GM19438 (cell line): ENCODE measurements at regions not wholly inside any gene's neighbourhood (a gene's known extent, or its start where the extent isn't known, plus 50 kb on each side); places are given as distances from the start of the nearest gene placed in this dataset.

Experiments used
- ATAC-seq: cut with Tn5 transposase; IDR thresholded peaks from one replicate; pipeline ENCODE4 v1.9.1; 2021; ENCODE audit warnings: low read depth; ENCODE audit not compliant: unreplicated experiment

DNA sequence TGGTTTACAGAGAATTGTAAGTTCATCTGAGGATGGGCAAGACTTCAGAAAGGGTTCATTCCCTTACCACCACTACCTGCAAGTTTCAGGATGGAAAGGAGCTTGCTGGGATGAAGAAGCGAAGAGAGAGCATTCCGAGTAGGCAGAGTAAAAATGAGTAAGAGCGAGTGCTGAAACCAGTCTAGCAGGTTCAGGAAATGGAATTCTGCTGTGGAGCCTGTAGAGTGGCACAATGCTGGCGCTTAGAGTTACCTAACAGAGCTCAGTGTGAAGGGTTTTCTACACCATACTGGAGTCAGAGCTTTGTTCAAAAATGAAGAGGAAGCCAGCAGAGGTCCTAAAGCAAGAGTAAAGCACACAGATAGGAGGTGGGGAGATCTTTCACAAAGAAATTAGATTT, 179.2 kb upstream of the ZC3H12C start:
- no peak for ATAC-seq

GRCh38 chr11:109914809-109915653, 178.2 kb upstream of the ZC3H12C start:
- no peak for ATAC-seq

GRCh38 chr11:109926941-109927340, 166.3 kb upstream of the ZC3H12C start:
- no peak for ATAC-seq

DNA sequence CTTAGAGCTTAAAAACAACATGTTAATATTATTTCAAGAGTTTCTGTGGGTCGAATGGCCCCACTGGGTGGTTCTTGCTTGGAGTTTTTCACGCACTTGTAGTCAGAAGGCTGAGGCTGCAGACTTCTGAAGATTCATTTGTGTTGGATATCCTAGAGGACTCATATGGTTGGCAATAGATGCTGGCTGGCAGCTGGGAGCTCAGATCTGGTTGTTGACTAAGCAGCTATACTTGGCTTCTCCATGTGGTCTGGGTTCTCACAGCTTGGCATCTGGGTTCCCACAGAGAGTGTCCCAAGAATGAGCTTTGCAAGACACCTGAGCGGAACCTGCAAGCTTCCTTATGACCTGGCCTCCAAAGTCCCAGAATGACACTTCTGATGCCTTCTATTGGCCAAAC, 163.9 kb upstream of the ZC3H12C start:
- no peak for ATAC-seq

DNA sequence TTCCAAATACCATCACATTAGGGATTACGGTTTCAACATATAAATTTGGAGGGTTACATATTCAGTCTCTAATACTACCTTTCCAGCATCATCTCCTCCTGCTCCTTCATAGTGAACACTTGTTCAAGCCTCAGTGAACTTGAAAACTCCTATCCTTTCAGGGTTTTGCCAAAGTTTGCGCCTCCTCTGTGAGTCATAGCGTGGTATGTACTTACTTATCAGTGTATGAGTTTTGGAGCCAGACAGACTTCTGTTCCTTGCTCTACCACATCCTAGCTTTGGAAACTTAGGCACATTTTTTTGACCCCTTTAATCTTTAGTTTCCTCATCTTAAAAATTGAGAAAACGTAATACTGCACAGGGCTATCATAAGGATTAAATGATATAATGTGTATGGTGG, 160.1 kb upstream of the ZC3H12C start:
- ATAC-seq: no peak

DNA sequence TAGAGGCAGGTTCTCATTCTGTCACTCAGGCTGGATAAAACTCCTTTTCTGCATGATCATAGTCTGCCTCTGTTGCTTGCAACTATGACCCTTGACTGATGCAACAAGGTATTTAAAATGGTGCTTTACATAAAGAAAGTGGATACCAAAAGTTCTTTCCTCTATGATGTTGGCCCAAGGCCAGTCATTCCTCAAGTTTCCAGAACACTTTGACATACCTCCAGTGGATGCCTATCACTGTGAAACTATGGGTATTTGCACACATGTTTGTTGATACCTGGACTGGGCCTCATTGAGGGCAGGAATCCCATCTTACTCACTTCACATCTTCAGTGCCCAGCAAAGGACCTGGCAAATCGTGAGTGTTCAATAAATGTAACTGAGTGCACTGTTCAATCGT, 159.0 kb upstream of the ZC3H12C start:
- ATAC-seq: no peak

GRCh38 chr11:109936661-109937180, 156.5 kb upstream of the ZC3H12C start:
- ATAC-seq: no peak

DNA sequence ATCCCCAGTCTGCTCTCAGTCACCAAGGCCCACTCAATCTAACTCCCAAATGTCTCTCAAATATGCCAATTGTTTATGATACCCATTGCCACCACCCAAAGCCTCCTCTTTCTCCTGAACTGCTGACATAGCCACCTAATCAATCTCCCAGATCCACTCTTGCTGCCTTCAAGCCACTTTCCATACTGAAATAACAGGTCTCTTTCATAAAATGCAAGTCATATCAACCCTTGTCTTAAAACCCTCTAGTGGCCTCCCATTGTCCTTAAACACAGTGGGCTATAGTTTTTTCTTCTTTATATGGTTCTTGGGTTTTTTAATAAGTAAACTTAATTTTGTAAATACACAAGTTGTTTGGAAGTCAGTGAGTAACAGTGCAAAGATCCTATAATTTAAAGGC, 155.2 kb upstream of the ZC3H12C start:
- no peak for ATAC-seq

GRCh38 chr11:109939166-109939810, 153.9 kb upstream of the ZC3H12C start:
- ATAC-seq: peak; percentile 54

DNA sequence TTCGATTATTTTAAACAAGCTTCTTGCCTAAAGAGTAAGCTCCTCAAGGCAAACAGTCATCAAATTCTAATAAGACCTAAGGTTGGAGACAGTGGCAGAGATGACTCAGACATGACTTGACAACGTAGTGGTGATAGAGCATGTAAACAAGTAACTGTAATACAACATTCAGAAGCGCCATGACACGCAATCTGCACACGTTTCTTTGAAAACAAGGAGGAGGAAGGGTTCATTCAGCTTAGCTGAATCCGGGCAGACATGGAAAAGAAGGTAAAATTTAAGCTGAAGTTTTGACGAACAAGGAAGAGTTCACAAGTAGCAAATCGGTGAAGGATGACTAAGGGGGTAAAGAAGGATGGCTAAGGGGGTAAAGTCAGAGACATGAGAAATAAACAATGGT, 152.4 kb upstream of the ZC3H12C start:
- no peak for ATAC-seq

DNA sequence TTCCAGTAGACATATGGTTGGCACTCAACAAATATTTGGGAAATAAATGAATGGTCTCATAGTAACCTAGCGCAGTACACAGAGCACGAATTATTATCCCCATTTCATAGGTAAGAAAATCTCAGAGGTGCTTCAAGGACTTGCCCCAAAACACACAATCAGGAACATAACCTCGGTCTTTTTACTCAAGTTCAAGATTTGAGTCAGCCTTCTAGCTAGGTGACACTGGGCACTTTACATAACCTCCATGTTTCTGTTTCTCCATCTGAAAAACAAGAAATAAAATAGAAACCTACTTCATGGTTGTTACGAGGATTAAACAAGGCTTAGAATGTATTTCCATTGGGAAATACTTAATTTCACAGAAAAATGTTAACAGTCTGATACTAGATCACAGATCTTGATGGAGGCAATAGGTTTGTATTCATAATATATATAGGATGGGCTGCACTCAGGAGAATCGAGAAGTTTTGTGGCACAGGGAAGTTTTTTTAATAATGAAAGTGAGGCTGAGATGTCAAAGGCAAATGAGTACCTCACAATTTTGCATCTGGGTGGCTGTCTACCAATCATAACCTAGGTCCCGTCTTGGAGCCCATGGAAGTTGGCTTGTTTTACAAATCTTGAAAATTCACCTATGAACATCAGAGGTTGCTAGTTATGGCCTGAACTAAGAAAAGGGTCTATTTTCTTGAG, 147.4 kb upstream of the ZC3H12C start:
- ATAC-seq: peak; percentile 65

- peak; percentile 94 for ATAC-seq
Observed at GRCh38 chr11:109946322-109946846, 146.8 kb upstream of the ZC3H12C start.

GRCh38 chr11:109954534-109954933, 138.7 kb upstream of the ZC3H12C start:
- no peak for ATAC-seq

DNA sequence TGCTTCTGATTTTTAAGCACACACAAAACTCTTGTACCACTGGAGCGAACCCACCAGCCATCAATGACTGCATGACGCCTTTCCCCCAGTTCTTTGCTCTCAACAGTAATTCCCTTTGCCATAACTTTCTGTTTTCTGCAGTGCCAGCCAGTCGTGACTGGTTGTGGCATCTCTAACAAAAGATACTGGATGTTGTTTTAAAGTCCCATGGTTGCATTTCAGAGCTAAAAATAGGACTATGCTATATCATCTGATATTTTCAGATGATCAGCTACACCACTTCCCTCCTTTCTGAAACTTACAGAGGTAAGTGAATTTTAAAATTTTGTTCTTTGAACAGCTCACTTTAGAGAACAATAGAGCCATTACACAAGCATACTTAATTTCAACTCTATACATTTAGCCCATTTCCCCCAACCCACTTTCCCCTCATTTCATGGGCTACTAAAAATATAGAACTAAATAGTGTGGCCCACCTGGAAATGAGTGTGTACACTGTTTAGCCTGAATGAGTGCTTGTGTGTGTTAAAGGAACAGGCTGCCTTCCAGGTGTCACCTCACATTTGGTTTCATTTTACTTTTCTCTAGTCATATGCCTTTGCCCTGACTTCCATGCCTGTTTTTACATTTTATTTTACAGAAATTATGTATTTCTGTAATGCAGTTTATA, 136.9 kb upstream of the ZC3H12C start:
- ATAC-seq: peak; percentile 78

- peak; percentile 46 for ATAC-seq
Observed at GRCh38 chr11:109957000-109957399, 136.2 kb upstream of the ZC3H12C start.

GRCh38 chr11:109957601-109958000, 135.6 kb upstream of the ZC3H12C start:
- no peak for ATAC-seq

DNA sequence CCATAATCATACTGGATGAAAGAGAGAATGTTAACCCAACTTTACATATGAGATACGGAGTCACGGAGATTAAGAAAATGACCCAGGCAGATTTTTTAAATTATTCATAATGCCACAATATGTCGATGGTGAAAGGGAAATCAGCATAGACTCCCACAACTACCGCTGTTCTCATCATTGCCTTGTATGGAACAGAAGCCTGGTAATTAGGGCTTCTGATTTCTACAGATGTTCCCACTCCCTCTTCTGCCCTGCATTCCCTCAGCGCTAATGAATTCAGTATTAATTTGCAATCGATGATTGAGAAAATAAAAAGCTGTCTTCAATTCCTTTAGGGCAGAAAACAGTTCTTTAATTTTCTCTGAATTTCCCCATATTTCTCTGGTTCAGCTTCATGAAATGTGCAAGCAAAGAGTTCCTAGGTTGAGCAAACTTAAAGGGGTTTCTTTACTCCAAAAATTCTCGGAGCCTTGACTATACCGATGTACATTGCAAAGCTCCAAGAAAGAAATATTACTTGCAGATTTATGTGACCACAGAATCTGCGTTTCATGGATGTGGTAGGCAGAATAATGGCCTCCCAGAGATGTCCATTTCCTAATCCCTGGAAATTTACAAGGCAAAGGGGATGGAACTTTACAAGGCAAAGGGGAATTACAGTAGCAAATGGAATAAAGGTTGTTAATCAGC, 134.9 kb upstream of the ZC3H12C start:
- no peak for ATAC-seq

DNA sequence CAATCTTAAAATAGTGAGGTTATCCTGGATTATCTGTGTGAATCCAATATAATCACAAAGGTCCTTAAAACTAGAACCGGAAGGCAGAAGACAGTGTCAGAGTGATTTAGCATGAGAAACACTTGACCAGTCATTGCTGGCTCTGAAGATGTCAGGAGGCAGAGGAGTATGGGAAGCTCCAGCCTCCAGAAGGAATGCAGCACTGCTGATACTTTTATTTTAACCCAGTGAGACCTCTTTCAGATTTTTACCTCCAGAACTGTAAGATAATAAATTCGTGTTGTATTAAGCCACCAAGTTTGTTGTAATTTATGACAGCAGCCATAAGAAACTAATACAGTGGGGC, 134.4 kb upstream of the ZC3H12C start:
- no peak for ATAC-seq

DNA sequence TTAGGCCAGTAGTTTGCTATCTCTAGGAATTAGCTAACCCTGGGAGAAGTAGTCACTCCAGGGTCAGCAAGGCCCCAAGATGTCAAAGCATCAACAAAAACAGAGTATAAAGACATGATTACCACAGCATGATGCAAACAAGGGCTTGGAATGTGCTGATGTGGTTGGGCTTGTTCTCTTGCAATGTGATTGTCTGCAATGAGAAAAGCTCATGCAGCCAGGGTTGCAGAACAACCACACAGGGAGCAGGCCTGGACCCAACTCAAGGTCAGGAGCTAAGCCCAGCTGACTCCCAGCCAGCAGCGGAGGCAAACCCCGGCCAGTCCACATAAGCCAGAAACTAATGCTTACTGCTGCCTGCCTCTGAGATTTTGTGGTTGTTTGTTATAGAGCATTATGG, 132.4 kb upstream of the ZC3H12C start:
- ATAC-seq: no peak

DNA sequence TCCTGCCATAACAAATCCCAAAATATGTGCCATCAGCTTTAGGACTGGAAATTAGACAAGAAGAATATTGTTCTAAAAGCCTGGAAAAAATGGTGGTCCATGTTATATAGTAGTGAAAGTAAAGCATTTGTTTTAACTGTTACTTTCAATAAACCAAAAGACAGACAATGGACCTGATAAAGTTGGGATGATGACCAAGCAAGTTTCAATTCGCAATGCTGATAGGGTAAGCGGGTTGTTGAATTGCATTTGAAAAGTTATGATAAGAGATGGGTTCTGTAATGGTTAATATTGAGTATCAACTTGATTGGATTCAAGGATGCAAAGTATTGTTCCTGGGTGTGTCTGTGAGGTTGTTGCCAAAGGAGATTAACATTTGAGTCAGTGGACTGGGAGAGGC, 131.9 kb upstream of the ZC3H12C start:
- ATAC-seq: no peak
